GM23338 (cell line): ENCODE measurements at regions not wholly inside any gene's neighbourhood (a gene's known extent, or its start where the extent isn't known, plus 50 kb on each side); places are given as distances from the start of the nearest gene placed in this dataset.

Experiments
- ATAC-seq: fragments of 200-7000 bp; cut with Tn5 transposase; 3 replicates; pipeline ENCODE4 v1.9.1; 2020
- DNase-seq: peaks from one replicate; pipeline ENCODE4 v3.0.0-alpha.2; 2015; ENCODE audit warnings: low spot score
- H2AFZ ChIP-seq: fragments of 200-600 bp; sonication (generic); 2 replicates; pipeline ENCODE4 v1.8.0; 2016; ENCODE audit warnings: antibody characterized with exemption, mild to moderate bottlenecking, moderate library complexity
- H3F3A ChIP-seq: fragments of 200-600 bp; sonication (generic); replicated peaks from 2 replicates; pipeline ENCODE4 v1.8.0; 2017; ENCODE audit warnings: antibody characterized with exemption, mixed run types, low read depth
- H3K27ac ChIP-seq: fragments of 200-600 bp; sonication (generic); 2 replicates; pipeline ENCODE4 v1.6.1; 2016; ENCODE audit warnings: low read depth
- H3K27me3 ChIP-seq: fragments of 200-600 bp; sonication (generic); 2 replicates; pipeline ENCODE4 v1.8.0; 2016; ENCODE audit warnings: mild to moderate bottlenecking, mixed run types, moderate library complexity; ENCODE audit not compliant: insufficient read depth
- H3K36me3 ChIP-seq: fragments of 200-600 bp; sonication (generic); 2 replicates; pipeline ENCODE4 v1.8.0; 2016; ENCODE audit warnings: mild to moderate bottlenecking; ENCODE audit not compliant: insufficient read depth
- H3K4me1 ChIP-seq: fragments of 200-600 bp; sonication (generic); 2 replicates; pipeline ENCODE4 v1.8.0; 2016; ENCODE audit warnings: mild to moderate bottlenecking, moderate library complexity; ENCODE audit not compliant: insufficient read depth
- H3K4me2 ChIP-seq: fragments of 200-600 bp; sonication (generic); 2 replicates; pipeline ENCODE4 v1.7.1; 2017; ENCODE audit warnings: mixed run types
- H3K4me3 ChIP-seq: fragments of 200-600 bp; sonication (generic); 2 replicates; pipeline ENCODE4 v1.6.1; 2016; ENCODE audit warnings: mixed run types
- H3K79me2 ChIP-seq: fragments of 200-600 bp; sonication (generic); replicated peaks from 2 replicates; pipeline ENCODE4 v1.8.0; 2017; ENCODE audit warnings: mild to moderate bottlenecking; ENCODE audit not compliant: insufficient read depth
- H3K9me2 ChIP-seq: fragments of 200-600 bp; sonication (generic); 2 replicates; pipeline ENCODE4 v1.8.0; 2017; ENCODE audit not compliant: insufficient read depth
- H4K20me1 ChIP-seq: fragments of 200-600 bp; sonication (generic); replicated peaks from 2 replicates; pipeline ENCODE4 v1.8.0; 2017; ENCODE audit warnings: mild to moderate bottlenecking; ENCODE audit not compliant: insufficient read depth
- H3K27ac Mint-ChIP-seq: 2 replicates; pipeline ENCODE4 v1.8.0; 2020; ENCODE audit warnings: inconsistent platforms, mild to moderate bottlenecking, moderate library complexity, mixed read lengths
- H3K27me3 Mint-ChIP-seq: 3 replicates; pipeline ENCODE4 v1.8.0; 2022; ENCODE audit warnings: low read depth, mild to moderate bottlenecking, moderate library complexity, mixed read lengths, inconsistent platforms; ENCODE audit not compliant: insufficient read depth, poor library complexity
- H3K36me3 Mint-ChIP-seq: 3 replicates; pipeline ENCODE4 v1.8.0; 2021; ENCODE audit warnings: low read depth, mild to moderate bottlenecking, inconsistent platforms, moderate library complexity, mixed read lengths
- H3K4me1 Mint-ChIP-seq: 3 replicates; pipeline ENCODE4 v1.8.0; 2020; ENCODE audit warnings: mild to moderate bottlenecking, inconsistent platforms, mixed read lengths
- H3K4me3 Mint-ChIP-seq: 3 replicates; pipeline ENCODE4 v1.8.0; 2021; ENCODE audit warnings: moderate library complexity, mild to moderate bottlenecking, inconsistent platforms, mixed read lengths
- H3K9me3 Mint-ChIP-seq: 3 replicates; pipeline ENCODE4 v1.8.0; 2020; ENCODE audit warnings: moderate library complexity, mild to moderate bottlenecking, inconsistent platforms, mixed read lengths
- CTCF ChIP-seq, 2 experiments: fragments of 200-600 bp in 1 of 2; sonication (generic) in 1 of 2; conservative IDR thresholded peaks; 2 replicates each; pipeline versions ENCODE4 v1.5.1 to v1.6.1; 2016 to 2017; ENCODE audit warnings: antibody characterized with exemption in 2 of 2, low read depth in 2 of 2, mild to moderate bottlenecking in 2 of 2, moderate library complexity in 1 of 2
- ETS1 ChIP-seq: IDR thresholded peaks from 2 replicates; pipeline ENCODE4 v1.6.1; 2016; ENCODE audit warnings: antibody characterized with exemption
- POLR2AphosphoS5 ChIP-seq: IDR thresholded peaks from 2 replicates; pipeline ENCODE4 v1.6.1; 2016; ENCODE audit warnings: antibody characterized with exemption, low read depth
- REST ChIP-seq: IDR thresholded peaks from one replicate; pipeline ENCODE4 v1.6.1; 2018; ENCODE audit warnings: antibody characterized with exemption; ENCODE audit not compliant: unreplicated experiment

- no peak for TF ChIP-seq ETS1
- no peak for TF ChIP-seq CTCF (conservative IDR thresholded peaks at IDR 0.05; ENCODE audit: low read depth in 2 of 2)
Observed at GRCh38 chr10:118163217-118163616, 116.5 kb upstream of the RAB11FIP2 start (continued).

- Mint-ChIP-seq H3K4me1 (no peaks in the 10 kb centered on the region), H3K36me3 (no peaks in the 10 kb centered on the region), H3K9me3 (no peaks in the 10 kb centered on the region), H3K27ac (no peak overlapping the region), H3K27me3 (peaks cover 3% of the 10 kb centered on the region), H3K4me3 (no peak overlapping the region)
- no peaks in the 10 kb centered on the region for H4K20me1 ChIP-seq
- no peak overlapping the region for H3K27ac ChIP-seq
- no peaks in the 10 kb centered on the region for H3K36me3 ChIP-seq
- no peak overlapping the region for H3K4me3 ChIP-seq
- no peaks in the 10 kb centered on the region for H3F3A ChIP-seq
- H3K4me1 ChIP-seq = no peaks in the 10 kb centered on the region
- no peak for TF ChIP-seq ETS1
- H2AFZ ChIP-seq = peak overlapping the region; percentile 43; the same call in 1 of the 2 replicates
- DNase-seq = no peak
- ATAC-seq = no peak
- no peaks in the 10 kb centered on the region for H3K9me2 ChIP-seq
- H3K27me3 ChIP-seq = no peaks in the 10 kb centered on the region
- H3K79me2 ChIP-seq = no peaks in the 10 kb centered on the region
- no peak overlapping the region for H3K4me2 ChIP-seq
Observed at GRCh38 chr10:118161461-118162246, 114.9 kb upstream of the RAB11FIP2 start.

GRCh38 chr10:118153287-118153686, 106.5 kb upstream of the RAB11FIP2 start:
- no peaks in the 10 kb centered on the region for H3K36me3 Mint-ChIP-seq
- TF ChIP-seq REST = no peak
- no peak for TF ChIP-seq POLR2AphosphoS5
- no peak for TF ChIP-seq CTCF (conservative IDR thresholded peaks at IDR 0.05; ENCODE audit: low read depth in 2 of 2)

More at GRCh38 chr10:118153287-118153686, 106.5 kb upstream of the RAB11FIP2 start:
- Mint-ChIP-seq H3K9me3 (peaks cover 2% of the 10 kb centered on the region; the same call in 1 of the 3 replicates), H3K4me3 (no peak overlapping the region), H3K27me3 (peaks cover 2% of the 10 kb centered on the region), H3K27ac (no peak overlapping the region), H3K4me1 (no peaks in the 10 kb centered on the region; the same call in 2 of the 3 replicates)
- Histone ChIP-seq H2AFZ (no peak overlapping the region), H3K9me2 (no peaks in the 10 kb centered on the region), H3K27me3 (no peaks in the 10 kb centered on the region), H3K4me1 (no peaks in the 10 kb centered on the region), H3K79me2 (no peaks in the 10 kb centered on the region), H3K4me2 (no peak overlapping the region), H3F3A (no peaks in the 10 kb centered on the region), H3K4me3 (no peak overlapping the region), H3K36me3 (no peaks in the 10 kb centered on the region), H3K27ac (no peak overlapping the region), H4K20me1 (no peaks in the 10 kb centered on the region)
- ATAC-seq (no peak), DNase-seq (no peak)
